ENCODE measurements at regions not wholly inside any gene's neighbourhood (a gene's known extent, or its start where the extent isn't known, plus 50 kb on each side); places are given as distances from the start of the nearest gene placed in this dataset.

GRCh38 chr21:31511258-31511657, 148.2 kb upstream of the SOD1 start:
- WGBS, 4 donors, result 91 to 96% (median 95%) methylated on average over 7 of the region's 7 CpGs
- Histone ChIP-seq H3K27ac (no peak overlapping the region), H3K4me3 (no peak overlapping the region)

GRCh38 chr21:31509194-31510017, 150.1 kb upstream of the SOD1 start:
- TF ChIP-seq POLR2A (IDR thresholded peaks at IDR 0.05), result no peak
- no peak for TF ChIP-seq CTCF (IDR thresholded peaks at IDR 0.05)

More at GRCh38 chr21:31511258-31511657, 148.2 kb upstream of the SOD1 start:
- no peak for ATAC-seq
- H3K36me3 ChIP-seq, result no peaks in the 10 kb centered on the region
- H3K4me1 ChIP-seq, result no peaks in the 10 kb centered on the region
- intact Hi-C loops (cut with DNase I), result no loop called here
- H3K9me3 ChIP-seq, result no peaks in the 10 kb centered on the region
- no peak for DNase-seq
- H3K27me3 ChIP-seq, result peaks cover 0 to 11% (median 0%) of the 10 kb centered on the region in 9 donors
- TF ChIP-seq POLR2A (IDR thresholded peaks at IDR 0.05) (no peak), CTCF (IDR thresholded peaks at IDR 0.05) (no peak)

GRCh38 chr21:31505975-31506374, 153.5 kb upstream of the SOD1 start:
- Histone ChIP-seq H3K9me3 (no peaks in the 10 kb centered on the region), H3K36me3 (no peaks in the 10 kb centered on the region), H3K27me3 (no peaks in the 10 kb centered on the region), H3K4me1 (no peaks in the 10 kb centered on the region), H3K4me3 (no peak overlapping the region), H3K27ac (no peak overlapping the region)
- WGBS, 4 donors, result 58 to 68% (median 63%) methylated on average over 7 of the region's 7 CpGs
- ATAC-seq (no peak), DNase-seq (no peak)
- intact Hi-C loops (cut with DNase I), result no loop called here
- TF ChIP-seq CTCF (IDR thresholded peaks at IDR 0.05) (no peak), POLR2A (IDR thresholded peaks at IDR 0.05) (no peak)

More at GRCh38 chr21:31509194-31510017, 150.1 kb upstream of the SOD1 start:
- intact Hi-C loops (cut with DNase I), result no loop called here
- H3K9me3 ChIP-seq, result no peaks in the 10 kb centered on the region
- peaks cover 0 to 4% (median 0%) of the 10 kb centered on the region in 9 donors for H3K27me3 ChIP-seq
- no peak for ATAC-seq
- no peaks in the 10 kb centered on the region for H3K4me1 ChIP-seq
- H3K4me3 ChIP-seq, result no peak overlapping the region
- no peak for DNase-seq
- no peak overlapping the region for H3K27ac ChIP-seq
- 51 to 59% (median 54%) methylated on average over 13 to 14 of the region's 14 CpGs for WGBS, 4 donors
- H3K36me3 ChIP-seq, result no peaks in the 10 kb centered on the region

- DNase-seq (no peak), ATAC-seq (no peak)
- H3K4me1 ChIP-seq, result no peaks in the 10 kb centered on the region
- no peak overlapping the region for H3K4me3 ChIP-seq
- intact Hi-C loops (cut with DNase I), result no loop called here
- no peak overlapping the region for H3K27ac ChIP-seq
- WGBS, 4 donors, result 94 to 98% (median 97%) methylated on average over 3 of the region's 3 CpGs
- no peak for TF ChIP-seq CTCF (IDR thresholded peaks at IDR 0.05)
- no peak for TF ChIP-seq POLR2A (IDR thresholded peaks at IDR 0.05)
- no peaks in the 10 kb centered on the region for H3K36me3 ChIP-seq
- H3K27me3 ChIP-seq, result no peaks in the 10 kb centered on the region
- H3K9me3 ChIP-seq, result no peaks in the 10 kb centered on the region
Observed at GRCh38 chr21:31503939-31504338, 155.6 kb upstream of the SOD1 start.
